GM12872 (cell line): ENCODE measurements at regions not wholly inside any gene's neighbourhood (a gene's known extent, or its start where the extent isn't known, plus 50 kb on each side); places are given as distances from the start of the nearest gene placed in this dataset.

Experiments used
- TF ChIP-seq, protein P1 (sequence below): IDR thresholded peaks from 3 replicates; pipeline ENCODE4 v1.5.1; 2011; ENCODE audit warnings: low read depth, mild to moderate bottlenecking, low read length, moderate library complexity; ENCODE audit not compliant: insufficient read depth

DNA sequence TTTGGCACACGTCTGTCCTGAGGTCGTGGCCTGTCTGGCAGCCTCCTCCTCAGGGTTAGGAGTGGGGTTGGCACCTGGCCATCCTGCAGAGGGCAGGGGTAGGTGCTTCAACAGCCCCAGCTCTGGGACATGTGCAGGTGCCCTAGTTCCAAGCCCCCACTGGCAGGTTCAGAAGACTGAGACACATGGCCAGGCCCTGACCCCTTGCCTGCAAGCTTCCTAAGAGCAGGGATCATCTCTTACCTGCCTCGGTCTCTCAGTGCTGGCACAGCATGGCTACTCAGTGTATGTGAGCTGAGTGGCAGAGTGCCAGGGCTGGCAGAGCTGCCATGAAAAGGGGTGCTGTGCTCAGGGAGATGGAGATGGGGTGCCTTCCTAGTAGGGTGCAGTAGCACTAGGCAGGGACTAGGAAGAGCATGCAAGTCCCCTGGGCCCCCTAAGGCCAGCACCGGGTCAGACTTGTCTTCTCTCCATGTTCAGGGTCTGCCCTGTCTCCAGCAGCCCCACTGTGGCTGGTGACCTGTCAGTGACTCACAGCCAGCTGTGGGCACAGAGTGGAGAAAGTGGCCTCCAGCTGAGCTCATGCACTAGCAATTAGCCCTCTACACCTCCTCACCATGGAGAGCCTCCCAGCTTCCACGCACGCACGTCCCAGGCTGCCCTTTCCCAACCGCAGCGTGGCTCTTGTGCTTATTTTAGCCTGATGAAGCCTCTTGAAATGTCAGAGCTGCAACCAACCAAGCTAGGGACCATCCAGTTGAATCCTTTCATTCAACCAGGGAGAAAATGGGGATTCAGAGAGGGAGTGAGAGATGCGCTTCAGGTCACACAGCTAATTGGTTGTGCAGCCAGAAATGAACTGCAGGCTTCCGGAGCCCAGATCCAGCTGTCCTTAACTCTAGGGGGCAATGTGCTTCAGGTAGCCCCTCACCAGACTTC lies 116.6 kb downstream of the MRPL14 start:
- TF ChIP-seq, protein P1, sequence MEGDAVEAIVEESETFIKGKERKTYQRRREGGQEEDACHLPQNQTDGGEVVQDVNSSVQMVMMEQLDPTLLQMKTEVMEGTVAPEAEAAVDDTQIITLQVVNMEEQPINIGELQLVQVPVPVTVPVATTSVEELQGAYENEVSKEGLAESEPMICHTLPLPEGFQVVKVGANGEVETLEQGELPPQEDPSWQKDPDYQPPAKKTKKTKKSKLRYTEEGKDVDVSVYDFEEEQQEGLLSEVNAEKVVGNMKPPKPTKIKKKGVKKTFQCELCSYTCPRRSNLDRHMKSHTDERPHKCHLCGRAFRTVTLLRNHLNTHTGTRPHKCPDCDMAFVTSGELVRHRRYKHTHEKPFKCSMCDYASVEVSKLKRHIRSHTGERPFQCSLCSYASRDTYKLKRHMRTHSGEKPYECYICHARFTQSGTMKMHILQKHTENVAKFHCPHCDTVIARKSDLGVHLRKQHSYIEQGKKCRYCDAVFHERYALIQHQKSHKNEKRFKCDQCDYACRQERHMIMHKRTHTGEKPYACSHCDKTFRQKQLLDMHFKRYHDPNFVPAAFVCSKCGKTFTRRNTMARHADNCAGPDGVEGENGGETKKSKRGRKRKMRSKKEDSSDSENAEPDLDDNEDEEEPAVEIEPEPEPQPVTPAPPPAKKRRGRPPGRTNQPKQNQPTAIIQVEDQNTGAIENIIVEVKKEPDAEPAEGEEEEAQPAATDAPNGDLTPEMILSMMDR, result no peak

DNA sequence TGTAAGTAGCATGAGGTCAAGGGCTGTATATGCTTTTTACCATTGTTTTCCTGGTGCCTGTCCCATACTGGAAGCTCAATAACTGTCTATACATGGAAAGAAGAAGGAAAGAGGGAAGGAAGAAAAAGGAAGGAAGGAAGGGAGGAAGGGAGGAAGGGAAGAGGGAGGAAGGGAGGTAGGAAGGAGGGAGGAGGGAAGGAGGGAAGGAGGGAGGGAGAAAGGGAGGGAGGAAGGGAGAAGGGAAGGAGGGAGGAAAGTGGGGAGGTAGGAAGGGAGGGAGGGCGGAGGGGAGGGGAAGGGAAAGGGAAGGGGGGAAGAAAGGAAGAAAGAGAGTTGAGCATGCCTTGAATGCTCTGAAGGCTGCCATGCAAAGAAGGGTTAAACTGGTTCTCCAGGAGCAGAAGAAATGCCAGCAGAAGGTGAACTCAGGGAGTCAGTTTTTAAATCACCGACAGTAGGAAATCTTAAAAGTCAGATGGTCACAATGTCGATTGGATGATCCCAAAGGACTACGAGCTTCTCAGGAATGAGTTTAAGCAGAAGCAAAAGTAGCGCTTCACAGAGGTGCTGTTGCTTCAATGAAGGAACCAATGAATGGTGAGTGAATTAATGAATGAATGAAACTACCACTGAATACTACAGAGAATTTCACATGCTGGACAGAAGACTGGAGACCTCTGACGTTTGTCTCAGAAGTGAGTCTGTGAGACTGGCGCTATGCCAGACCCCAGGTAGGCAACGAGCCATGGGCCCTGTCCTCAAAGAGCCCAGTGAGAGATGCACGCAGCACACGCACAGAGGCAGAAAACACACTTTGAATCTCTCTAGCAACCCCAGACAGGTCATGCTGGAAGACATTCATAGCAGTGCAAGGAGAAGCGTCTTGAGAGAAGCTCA lies 117.6 kb downstream of the MRPL14 start:
- TF ChIP-seq, protein P1, result no peak

DNA sequence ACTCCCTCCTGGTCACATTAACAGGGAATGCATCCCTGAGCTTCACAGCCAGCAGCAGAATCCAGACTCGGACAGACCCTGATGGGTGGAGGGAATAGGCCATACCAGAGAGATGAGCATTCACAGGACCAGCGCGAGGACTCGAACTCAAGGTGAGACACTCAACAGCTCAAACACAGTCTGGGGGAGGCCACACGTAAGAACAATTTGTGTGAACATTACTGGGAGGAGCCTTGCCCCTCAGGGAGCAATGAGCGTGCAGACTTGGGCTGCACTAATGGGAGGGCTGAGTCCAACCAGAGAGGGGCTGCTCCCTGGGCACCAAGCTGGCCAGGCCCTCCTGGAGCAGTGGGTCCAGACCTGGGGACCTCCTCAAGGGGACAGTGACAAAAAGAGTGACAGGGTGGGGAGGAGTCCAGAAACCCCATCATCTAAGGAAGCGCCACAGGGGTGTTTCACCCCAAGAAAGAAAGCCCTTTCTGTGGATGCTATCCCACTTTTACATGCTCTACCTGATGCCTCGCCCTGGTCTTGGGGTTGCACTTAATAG lies 118.4 kb downstream of the MRPL14 start:
- TF ChIP-seq, protein P1, result no peak

DNA sequence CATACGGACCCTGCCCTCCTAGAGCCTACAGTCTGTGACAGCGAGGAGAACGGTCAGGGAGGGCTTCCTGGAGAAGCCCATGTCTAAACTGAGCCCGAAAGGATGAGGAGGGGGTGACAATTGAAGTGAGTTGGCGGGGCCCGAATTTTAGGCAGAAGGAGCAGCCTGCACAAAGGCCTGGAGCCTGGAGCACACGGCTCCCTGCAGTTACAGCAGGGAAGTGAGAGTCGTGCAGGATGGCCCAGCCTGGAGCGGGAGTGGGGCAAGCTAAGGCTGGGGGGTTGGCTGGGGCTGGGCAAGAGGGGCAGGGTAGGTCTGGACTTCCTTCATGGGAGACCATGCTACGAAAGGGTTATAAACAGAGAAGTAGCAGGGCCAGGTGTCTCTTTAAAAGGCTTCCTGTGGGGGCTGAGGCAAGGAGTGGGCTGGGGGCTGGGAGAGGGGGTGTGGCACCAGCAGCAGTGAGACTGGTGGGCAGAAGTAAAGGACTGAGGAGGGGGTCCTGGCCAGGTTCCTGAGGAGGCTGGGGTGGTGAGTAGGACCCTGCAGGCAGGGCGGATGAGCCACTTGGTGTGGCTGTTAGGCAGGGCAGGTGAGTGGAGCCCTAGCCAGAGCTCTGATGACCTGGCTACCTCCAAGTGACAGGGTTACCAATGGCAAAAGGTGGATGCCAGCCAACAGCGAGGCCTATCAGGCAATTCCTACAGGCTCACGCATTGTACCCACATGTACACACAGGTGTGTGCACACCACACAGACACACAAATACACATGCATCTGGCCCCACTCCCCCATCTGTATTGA lies 119.2 kb downstream of the MRPL14 start:
- TF ChIP-seq, protein P1, result no peak

DNA sequence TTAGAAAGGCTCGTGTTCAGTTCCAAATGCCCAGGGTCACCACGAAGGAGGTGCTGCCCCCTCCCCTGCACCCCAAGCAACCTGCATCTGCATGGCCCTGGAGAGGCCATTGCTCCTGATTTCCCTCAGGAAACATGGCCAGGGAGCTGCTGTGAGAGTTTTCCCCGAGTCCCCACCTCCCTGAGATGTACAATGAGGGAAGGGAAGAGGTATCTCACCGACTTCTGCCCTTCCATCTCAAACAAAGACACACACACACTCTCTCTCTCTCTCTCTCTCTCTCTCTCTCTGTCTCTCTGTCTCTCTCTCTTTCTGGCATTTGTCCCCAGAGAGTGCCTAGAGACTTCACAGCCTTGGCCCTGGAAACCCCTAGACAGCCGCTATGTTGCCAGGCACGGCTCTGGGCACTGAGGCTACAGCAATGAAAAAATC lies 120.4 kb downstream of the MRPL14 start:
- TF ChIP-seq, protein P1, result no peak

DNA sequence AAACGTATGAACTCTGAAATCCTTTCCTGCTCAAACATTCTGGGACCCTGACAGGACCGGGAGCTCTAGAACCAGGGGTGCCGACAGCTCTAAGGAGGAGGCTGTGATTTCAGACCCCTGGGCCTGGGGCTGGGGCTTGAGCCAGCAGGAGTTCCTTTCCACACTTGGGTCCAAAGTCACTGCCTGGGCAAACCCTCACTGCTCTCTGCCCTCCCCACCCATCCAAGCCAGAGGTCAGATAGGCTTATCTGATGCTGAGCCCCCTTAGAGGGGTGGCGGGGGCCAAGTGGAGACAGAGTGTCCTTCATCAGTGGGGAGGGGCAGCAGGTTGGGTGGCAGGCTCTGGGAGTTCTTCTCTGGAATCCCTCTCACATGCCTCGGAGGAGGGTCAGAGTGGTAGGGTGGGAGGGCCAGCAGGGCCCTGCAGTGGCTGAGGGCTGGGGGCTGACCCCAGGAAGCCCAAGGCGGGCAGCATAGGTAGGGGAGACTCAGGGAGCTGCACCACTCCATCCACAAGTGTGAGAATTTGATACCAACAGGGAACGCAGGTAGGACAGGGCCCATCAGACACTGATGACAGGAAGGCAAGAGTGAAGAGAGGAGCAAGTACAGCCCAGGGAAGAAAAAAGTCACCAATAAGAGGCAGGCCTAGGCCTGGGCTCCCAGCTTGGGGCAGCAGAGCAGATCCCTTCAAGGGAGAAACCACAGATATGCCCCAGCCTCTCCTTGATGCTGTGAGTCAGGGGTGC lies 121.0 kb downstream of the MRPL14 start:
- TF ChIP-seq, protein P1, result no peak
